SHP77 (cell line): ENCODE measurements at regions not wholly inside any gene's neighbourhood (a gene's known extent, or its start where the extent isn't known, plus 50 kb on each side); places are given as distances from the start of the nearest gene placed in this dataset.

Source experiments
- DNase-seq, 2 experiments: peaks; one replicate each; lab custom pipeline; 2025; lab: John Stamatoyannopoulos, UW

DNA sequence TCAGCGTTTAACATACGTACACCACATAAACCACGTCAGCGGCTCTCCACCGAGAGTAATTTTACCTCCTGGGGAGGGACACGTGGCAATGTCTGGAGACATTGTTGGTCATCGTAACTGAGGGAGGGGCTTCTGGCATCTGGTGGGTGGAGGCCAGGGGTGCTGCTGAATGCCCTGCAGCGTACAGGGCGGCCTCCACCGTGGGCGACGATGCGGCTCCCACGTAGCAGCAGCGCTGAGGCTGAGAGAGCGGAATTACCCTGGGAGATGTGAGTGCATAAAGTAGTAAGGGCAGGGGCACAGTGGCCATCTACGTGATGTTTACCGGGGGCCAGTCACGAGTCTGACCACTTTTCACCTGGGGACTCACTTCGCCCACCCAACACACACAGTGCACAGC, 212.4 kb downstream of the RBFOX3 start:
- DNase-seq, result no peak

DNA sequence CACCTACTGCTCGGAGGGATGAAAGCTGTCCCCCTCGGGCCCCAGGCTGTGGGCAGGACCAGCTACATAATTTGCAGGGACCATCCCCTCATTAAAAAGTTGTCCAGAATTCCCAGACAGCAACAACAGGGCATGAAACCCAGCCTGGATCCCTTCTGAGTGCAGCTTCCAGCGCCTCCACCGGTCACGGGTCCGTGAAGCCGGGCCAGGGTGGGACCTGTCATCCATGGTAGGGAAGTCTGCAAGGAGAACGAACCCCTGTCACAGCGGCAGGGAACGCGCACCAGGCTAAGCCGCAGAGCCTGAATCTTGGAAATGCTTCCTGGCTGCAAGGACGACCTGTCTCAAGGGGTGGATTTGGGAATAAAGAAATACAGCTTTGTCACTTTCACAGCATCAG, 214.2 kb downstream of the RBFOX3 start:
- DNase-seq, result no peak

DNA sequence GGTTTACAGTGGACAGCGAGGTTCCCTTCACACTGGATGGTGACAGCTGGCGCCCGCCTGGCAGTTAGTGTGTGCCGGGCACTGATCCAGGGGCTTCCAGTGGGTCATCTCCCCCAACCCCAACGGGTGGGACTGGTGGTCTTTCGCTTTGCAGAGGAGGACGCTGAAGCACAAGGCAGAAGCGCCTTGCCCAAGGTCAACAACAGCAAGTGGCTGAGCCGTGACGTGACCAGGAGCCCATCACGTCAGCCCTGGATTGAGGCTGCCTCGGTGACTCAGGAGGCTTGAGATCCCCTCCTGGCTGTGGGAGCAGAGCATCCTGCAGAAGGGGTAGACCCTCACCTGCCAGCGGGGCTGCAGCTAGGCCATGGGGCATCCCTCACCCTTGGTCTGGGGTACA, 215.3 kb downstream of the RBFOX3 start:
- DNase-seq, result no peak

DNA sequence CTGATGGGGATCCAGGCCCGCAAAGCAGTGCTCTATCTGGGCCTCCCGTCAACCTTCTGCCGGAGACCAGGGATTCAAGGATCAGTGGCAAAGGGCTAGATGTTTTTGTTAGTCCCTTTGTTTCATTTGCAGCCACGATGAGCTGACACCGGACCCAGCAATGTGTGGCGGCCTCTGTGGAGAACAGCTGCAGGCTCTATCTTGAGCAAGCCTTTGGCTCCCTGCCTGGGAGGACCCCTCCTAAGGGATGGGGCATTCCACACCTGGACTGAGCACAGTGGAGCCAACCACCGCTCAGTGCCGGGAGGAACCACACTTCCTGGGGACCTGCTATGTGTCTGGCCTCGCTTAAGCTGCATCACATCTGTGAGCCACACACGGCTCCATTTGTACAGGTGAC, 215.8 kb downstream of the RBFOX3 start:
- no peak for DNase-seq

DNA sequence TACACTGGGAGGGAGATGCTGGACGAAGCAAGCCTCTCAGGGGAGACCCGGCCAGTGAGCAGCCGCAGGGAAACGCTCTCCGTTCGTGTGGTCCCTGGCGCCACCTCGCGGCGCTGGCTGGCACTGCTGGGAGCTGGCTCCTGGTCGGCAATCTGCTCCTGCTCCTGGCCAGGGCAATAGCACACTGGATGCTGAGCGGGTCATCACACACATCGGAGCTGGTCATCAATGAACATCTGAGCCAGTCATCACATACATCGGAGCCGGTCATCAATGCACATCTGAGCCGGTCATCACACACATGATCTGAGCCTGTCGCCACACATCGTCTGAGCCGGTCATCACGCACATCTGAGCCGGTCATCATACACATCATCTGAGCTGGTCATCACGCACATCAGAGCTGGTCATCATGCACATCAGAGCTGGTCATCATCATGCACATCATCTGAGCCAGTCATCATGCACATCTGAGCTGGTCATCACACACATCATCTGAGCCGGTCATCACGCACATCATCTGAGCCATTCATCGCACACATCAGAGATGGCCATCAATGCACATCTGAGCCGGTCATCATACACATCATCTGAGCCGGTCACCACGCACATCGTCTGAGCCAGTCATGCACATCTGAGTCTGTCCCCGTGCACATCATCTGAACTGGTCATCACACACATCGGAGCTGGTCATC, 217.3 kb downstream of the RBFOX3 start:
- peak; percentile 65 to 71 for DNase-seq

DNA sequence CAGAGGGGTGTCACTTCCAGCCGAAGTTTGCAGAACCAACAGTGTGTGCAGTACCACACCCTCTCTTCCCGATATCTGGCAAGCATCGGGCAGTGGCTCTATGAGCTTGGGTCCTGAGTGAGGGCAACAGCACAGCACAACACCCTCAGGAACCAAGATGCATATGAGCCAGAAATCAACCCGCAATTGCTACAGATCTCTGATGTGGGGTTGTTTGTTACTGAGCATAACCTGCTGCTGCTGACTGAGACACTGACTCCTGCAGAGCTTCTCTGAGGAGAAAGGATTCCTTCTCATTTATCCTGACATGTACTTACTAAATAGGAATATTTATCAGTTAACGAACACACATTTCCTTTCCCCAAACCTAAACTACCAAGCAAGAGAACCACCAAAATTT, 218.3 kb downstream of the RBFOX3 start:
- no peak for DNase-seq

DNA sequence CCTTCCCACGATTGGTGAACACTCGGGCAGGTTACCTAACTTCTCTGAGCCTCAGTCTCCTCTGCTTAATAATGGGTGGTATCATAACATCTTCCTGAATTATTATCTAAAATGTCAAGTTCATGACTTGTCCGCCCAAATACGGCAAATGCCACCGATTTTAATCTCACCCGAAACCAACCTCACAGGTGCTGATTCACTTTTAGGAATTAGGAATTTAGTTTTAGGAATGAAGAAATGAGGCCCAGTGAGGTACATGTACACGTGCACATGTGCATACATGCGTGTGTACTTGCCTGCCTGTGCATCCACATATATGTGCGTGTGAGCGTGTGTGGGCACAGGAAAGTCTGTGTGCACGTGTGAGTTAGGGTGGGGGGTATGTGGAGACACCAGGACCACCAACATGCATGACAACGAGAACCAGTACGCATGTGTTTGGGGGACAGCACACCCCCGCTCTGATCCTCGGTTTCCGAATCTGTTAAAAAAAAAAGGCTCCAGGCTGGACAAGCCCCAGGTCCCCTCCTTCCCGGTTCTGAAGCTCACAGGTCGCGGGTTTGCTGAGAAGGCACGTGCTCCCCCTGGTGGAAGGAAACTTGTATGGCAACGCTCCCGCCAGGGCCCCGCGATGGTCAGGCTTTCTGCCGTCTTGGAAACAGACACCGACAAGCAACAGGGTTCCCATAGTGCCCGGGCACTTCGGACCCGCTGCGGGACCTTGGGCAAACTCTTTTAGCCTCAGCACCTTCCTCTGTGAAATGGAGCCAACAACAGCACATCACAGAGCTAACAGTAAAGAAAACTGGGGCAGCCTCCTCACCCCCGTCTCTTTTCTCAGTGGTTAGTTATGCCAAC, 219.2 kb downstream of the RBFOX3 start:
- DNase-seq, result peak; percentile 68 to 76

DNA sequence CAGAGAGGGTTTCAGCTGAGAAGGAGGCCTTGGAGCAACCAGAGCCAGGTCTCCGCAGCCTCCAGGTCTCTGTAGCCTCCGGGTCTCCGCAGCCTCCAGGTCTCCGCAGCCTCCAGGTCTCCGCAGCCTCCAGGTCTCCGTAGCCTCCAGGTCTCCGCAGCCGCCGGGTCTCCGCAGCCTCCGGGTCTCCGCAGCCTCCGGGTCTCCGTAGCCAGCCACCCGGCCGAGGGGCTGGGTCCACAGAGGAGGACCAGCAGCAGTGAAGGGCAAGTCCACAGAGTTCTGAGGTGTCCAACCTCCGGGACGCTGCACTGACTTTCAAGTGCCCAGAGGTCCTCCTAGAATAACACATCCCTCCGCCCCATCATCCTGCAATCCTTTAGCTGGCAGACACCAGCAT, 221.0 kb downstream of the RBFOX3 start:
- DNase-seq, result no peak

DNA sequence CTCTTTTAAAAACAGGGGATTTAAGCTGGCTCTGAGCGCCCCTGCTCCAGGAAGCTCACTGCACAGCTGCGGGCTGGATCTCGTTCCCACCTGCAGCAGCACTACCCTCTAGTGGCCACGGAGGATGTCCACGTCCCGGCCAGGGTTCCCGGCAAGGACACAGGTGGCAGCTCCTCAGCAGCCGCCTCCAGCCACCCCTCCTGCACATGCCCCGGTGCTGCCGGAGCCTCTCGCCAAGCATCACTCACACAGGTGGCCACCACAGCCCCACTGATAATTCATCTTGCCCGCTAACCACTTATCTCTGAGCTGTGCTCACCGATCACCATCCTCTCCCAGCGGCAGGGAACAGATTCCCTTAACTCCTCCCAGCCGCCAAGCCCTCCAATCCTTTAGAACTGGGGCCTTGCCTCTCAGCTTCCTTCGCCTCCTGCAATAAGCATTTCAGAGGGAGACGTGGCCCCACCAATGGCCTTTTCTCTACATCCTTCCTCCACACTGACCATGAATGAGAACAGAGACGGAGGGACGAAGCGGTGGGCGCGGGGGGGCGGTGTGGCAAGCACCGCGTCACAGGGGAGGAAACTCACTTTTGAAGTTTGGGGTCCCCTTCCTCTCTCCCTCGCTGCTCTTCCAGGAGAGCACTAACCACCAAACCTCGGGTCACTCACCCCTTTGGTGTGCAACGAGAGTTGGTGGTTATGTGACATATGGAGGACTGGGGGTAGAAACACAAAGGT, 222.1 kb downstream of the RBFOX3 start:
- peak; percentile 47 to 82 for DNase-seq

DNA sequence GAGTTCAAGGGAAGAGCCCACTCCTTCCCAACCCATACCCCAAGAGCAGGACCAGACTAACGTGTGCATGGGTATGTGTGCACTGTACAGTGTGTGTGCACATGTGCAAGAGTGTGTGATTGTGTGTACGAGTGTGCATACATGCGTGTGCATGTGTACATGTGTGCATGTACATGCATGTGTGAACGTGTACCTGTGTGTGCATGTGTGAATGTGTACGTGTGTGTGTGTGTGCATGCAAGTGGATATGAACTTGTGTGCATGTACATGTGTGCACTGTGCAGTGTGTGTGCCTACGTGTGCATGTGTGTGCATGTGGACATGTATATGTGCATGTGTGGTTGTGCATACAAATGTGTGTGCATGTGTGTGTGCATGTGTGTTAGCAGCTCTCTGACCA, 223.1 kb downstream of the RBFOX3 start:
- no peak for DNase-seq

DNA sequence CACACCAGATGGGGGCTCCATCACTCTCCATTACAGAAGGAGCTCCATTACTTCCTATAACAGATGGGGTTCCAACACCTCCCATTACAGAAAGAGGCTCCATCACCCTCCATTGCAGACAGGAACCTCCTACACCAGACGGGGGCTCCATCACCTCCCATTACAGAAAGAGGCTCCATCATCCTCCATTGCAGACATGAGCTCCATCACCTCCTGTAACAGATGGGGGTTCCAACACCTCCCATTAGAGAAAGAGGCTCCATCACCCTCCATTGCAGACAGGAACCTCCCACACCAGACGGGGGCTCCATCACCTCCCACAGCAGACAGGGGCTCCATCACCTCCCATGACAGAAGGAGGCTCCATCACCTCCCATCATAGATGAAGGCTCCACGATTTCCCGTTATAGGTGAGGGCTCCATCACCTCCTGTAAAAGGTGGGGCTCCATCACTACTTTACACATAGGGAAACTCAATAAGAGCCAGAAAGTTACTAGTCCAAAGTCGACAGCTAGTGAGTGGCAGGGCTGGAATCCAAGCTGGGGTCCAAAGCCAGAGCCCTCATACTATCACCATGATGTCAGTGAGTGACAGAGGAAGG, 224.8 kb downstream of the RBFOX3 start:
- DNase-seq, result no peak

DNA sequence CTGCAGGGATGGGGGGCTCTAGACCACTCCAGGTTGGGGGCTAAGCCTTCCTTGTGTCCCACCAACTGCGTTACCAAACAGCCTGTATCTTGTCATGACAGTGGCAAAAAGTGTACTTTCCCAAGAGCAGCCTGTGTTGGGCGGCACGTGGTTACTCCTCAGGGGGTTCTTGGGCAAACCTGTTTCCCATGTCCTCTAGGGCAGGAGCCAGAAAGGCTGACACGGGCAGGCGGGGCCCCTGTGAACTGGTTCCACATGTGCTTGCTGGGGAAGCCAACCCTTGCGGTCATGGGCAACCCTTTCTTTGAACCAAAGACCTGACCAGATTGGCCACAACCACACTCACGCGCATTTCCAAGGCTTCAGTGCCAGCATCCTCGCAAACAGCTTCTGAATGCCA, 228.5 kb downstream of the RBFOX3 start:
- no peak for DNase-seq

DNA sequence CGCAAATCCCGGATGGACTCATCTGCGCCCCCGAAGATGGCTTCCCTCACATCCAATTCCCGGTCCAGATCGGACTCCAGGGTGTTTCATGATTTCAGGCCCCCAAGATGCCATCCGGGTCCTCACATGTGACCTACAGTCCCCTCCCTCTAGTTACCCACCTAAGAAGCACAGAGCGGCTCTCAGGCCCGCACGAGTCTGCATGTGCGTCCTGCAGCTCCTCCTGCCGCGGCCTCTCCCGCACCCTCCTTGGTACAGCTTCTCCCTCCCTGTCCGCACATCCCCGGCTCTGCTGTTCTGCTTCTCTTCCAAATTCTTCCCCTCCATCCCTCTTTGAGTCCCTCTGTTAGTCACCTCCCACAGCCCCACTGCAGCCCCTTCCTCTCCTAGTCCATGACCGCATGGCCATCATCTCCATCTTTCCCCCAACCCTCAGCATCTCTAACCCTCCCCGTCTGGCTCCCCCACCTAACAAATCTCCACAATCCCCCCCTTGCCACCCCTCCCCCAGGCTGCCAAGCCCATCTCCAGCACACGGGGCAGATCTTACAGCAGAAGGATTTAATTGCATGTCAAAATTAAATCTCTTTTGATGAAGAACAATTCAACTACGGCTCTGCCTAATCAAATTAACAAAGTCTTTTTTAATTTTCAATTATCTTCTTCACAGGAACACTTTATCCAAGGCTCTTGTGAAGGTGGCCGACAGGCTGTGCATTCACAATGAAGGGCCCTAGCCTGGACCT, 231.0 kb downstream of the RBFOX3 start:
- DNase-seq, result no peak

DNA sequence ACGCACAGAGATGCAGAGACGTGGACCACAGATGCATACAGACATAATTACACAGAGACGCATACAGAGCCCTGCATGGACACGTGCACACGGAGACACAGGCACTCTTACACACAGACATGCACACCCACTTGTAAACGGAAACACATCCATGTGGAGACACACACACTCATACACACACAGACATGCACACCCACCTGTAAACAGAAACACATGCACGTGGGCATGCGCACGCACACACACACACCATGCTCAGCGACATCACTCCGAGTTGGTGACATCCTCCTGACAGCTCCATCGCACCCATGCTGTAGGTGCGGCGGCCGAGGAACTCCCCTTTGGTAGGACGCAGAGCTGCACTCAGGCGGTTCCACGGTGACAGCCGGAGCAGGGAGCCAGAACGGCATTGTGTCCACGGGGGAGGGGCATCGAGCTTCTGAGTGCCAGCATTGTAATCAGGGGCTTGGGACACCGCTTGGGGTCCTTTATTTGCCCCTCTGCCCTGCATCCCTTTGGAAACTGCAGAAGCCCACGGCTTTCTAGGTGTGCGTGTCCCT, 233.5 kb downstream of the RBFOX3 start:
- no peak for DNase-seq

DNA sequence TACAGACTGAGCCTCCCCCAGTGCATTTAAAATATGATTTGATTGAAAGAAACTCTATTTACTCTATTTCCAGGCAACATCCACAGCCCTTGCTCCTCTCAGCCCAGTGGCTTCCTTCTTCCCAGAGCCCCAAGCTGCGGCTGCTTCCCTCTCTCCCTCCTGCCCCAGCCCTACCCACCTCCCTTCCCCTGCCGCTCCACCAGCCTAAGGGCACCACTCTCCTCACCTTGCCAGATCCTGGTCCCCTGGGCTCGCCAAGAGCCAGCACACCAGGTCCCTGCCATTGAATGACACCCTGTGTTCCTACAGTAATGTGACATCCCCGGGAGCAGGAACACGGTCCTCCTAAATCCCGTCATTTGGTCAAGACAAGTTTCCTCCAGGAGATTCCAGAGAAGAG, 236.0 kb downstream of the RBFOX3 start:
- DNase-seq, result no peak

DNA sequence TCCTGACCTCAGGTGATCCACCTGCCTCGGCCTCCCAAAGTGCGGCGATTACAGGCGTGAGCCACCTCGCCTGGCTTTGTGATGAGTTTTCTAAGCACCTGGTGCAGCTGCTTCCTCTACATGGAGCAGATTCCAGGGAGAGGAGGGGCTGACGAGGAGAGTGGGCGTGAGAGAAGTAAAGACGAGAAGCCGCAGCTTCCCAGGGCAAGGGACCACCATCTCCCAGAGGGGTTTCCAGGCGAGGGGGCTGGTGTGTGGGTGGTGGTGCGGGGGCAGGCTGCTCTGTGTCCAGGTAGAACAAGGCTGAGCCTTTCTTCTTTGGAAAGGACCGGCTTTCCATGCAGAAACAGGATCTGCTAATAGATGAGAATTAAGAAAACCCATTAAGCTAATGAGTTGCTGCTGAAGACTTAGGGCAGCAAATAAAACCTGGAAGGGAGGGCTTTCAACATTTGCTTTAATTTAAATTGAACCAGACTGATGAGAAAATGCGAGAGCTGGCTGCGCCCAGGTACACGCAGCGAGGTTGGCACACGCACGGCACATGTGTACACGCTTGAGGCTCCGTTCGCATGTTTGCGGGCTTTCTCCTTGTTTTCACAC, 236.7 kb downstream of the RBFOX3 start:
- DNase-seq, result no peak

DNA sequence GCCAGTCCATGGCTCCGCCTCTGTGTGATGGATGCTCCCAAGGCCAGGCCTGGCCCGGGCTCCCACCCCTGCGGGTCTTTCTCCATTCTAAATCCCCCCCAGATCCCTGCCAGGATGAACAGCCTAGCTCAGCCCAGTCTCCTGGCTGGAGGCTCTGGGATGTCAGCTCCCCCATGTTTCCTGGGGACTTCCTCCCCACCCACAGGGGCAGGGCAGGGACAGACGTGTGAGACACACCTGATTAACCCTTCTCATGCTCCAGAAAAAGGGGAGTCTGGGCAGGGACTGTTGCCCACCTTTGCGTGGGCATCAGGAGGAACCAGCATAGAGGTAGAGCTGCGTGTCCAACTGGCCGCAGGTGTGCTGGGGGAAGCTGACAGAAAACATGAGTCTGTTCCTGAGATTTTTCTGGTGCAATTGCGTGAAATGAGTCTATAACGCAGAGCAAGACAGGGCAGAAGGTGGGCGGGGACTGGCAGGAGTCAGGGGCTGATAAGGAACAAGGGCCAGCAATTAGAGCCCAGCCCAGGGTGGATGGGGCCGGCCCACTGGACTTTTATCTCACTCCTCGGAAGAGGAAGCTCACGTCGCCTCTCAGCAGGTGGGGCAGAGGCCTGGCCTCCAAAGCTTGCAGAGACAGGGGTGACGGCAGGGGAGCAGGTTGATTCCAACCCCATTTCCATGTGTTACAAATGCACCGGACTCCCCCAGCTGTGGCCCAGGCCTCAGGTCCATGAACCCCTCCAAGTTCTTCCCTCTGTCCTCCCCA, 238.2 kb downstream of the RBFOX3 start:
- DNase-seq, result no peak

DNA sequence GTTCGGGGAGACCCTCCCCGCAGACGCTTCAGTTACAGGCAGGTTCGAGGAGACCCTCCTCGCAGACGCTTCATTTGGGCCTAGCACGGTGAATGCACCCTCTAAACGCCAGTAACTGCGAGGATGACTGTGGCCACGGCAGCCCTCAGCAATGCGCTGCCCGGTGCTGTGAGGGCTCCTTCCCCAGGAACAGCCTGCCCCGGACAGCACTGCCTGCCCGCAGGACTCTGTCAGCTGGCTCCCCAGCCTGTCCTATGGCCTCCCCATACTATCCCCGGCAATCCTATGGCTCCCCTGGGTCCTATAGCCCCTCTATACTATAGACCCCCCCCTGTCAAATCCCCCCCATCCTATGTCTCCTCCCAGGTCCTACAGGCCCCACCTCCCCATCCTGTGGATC, 238.9 kb downstream of the RBFOX3 start:
- DNase-seq, result no peak

DNA sequence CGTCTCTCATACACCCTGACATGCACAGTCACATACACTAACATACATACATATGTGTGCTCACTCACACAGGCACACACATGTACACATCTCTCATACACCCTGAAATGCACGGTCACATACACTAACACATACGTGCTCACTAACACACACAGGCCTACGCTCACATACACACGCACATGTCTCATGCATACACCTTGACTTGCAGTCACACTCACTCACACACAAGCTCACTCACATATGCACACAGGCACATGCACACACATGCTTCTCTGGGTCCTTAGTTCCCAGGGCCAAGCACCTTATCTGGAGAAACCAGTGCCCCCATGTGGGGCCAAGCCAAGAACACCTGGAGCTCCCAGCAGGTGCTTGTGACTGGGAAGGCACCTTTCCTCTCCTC, 240.3 kb downstream of the RBFOX3 start:
- no peak for DNase-seq

DNA sequence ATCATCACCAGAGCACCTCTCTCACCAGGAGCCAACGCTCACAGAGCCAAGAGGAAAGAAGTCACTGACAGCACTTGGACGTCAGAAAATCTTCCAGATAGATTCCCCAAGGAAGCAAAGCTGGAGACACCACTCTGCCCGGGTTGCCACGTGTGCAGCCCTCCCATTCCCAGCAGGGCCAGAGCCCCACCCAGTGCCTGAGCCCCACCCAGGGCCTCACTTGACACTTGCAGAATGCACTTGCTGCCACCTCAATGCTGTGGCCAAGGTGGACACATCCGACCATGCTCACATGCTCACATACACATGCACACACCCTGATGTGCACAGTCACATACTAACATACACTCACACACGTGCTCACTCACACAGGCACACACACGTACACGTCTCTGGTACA, 240.7 kb downstream of the RBFOX3 start:
- DNase-seq, result no peak
